HepG2 (cell line): ENCODE measurements at regions not wholly inside any gene's neighbourhood (a gene's known extent, or its start where the extent isn't known, plus 50 kb on each side); places are given as distances from the start of the nearest gene placed in this dataset.

Experiments used
- HMG20B ChIP-seq: conservative IDR thresholded peaks from 2 replicates; pipeline ENCODE4 v1.6.1; 2016; ENCODE audit warnings: missing genetic modification reagents, missing compliant biosample characterization
- MAX ChIP-seq: IDR thresholded peaks from 2 replicates; pipeline ENCODE4 v1.6.1; 2012; ENCODE audit warnings: inconsistent platforms

GRCh38 chr10:130531312-130531711 lies 395.1 kb downstream of the GLRX3 start:
- TF ChIP-seq MAX (no peak), HMG20B (CRISPR knock-in tag) (no peak)
